ENCODE measurements at regions not wholly inside any gene's neighbourhood (a gene's known extent, or its start where the extent isn't known, plus 50 kb on each side); places are given as distances from the start of the nearest gene placed in this dataset.
"Not testable (repeated sequence)": the region's sequence is repeated elsewhere in the genome, so short reads cannot be mapped to it uniquely, and the experiment has no call there.

GRCh38 chr14:22305607-22306006, 283.4 kb downstream of the DAD1 start:
- Histone ChIP-seq H3K36me3 (replicated peaks) (no peaks in the 10 kb centered on the region), H3K9me3 (no peaks in the 10 kb centered on the region), H3K4me1 (no peaks in the 10 kb centered on the region), H3K27me3 (ENCODE audit: low read depth) (peaks cover 25% of the 10 kb centered on the region), H3K4me3 (no peak overlapping the region)
- no peak for DNase-seq (ENCODE audit: low spot score in 2 of 2)
- in situ Hi-C loops (cut with MboI; ENCODE audit: low sequenced_read_pairs): no loop called here

GRCh38 chr14:22304326-22304725, 284.7 kb downstream of the DAD1 start:
- in situ Hi-C loops (cut with MboI; ENCODE audit: low sequenced_read_pairs): no loop called here
- DNase-seq (ENCODE audit: low spot score in 2 of 2): no peak
- Histone ChIP-seq H3K9me3 (no peaks in the 10 kb centered on the region), H3K27me3 (ENCODE audit: low read depth) (peaks cover 25% of the 10 kb centered on the region), H3K4me1 (no peaks in the 10 kb centered on the region), H3K36me3 (replicated peaks) (no peaks in the 10 kb centered on the region), H3K4me3 (no peak overlapping the region)

GRCh38 chr14:22303589-22304195, 285.3 kb downstream of the DAD1 start:
- Histone ChIP-seq H3K27me3 (ENCODE audit: low read depth) (peaks cover 25% of the 10 kb centered on the region), H3K4me1 (no peaks in the 10 kb centered on the region), H3K36me3 (replicated peaks) (no peaks in the 10 kb centered on the region), H3K4me3 (no peak overlapping the region), H3K9me3 (no peaks in the 10 kb centered on the region)
- in situ Hi-C loops (cut with MboI; ENCODE audit: low sequenced_read_pairs): no loop called here
- peak in 1 of 2 experiments; percentile 14 for DNase-seq (ENCODE audit: low spot score in 2 of 2)

GRCh38 chr14:22300646-22301045, 288.4 kb downstream of the DAD1 start:
- H3K36me3 ChIP-seq (replicated peaks): no peaks in the 10 kb centered on the region
- H3K4me1 ChIP-seq: peaks cover 4% of the 10 kb centered on the region
- H3K27me3 ChIP-seq (ENCODE audit: low read depth): peaks cover 15% of the 10 kb centered on the region
- no peak overlapping the region for H3K4me3 ChIP-seq
- in situ Hi-C loops (cut with MboI; ENCODE audit: low sequenced_read_pairs): no loop called here
- no peak for DNase-seq (ENCODE audit: low spot score in 2 of 2)
- H3K9me3 ChIP-seq: no peaks in the 10 kb centered on the region

GRCh38 chr14:22297376-22297775, 291.6 kb downstream of the DAD1 start:
- in situ Hi-C loops (cut with MboI; ENCODE audit: low sequenced_read_pairs): no loop called here
- Histone ChIP-seq H3K4me3 (no peak overlapping the region), H3K9me3 (no peaks in the 10 kb centered on the region), H3K4me1 (peaks cover 4% of the 10 kb centered on the region), H3K27me3 (ENCODE audit: low read depth) (peaks cover 6% of the 10 kb centered on the region), H3K36me3 (replicated peaks) (no peaks in the 10 kb centered on the region)
- DNase-seq (ENCODE audit: low spot score in 2 of 2): no peak

GRCh38 chr14:22296722-22297121, 292.3 kb downstream of the DAD1 start:
- DNase-seq (ENCODE audit: low spot score in 2 of 2): peak in 1 of 2 experiments; percentile 14
- Histone ChIP-seq H3K4me3 (no peak overlapping the region), H3K27me3 (ENCODE audit: low read depth) (peaks cover 6% of the 10 kb centered on the region), H3K4me1 (peaks cover 4% of the 10 kb centered on the region), H3K36me3 (replicated peaks) (no peaks in the 10 kb centered on the region), H3K9me3 (no peaks in the 10 kb centered on the region)
- in situ Hi-C loops (cut with MboI; ENCODE audit: low sequenced_read_pairs): no loop called here

- no peaks in the 10 kb centered on the region for H3K9me3 ChIP-seq
- DNase-seq (ENCODE audit: low spot score in 2 of 2): no peak
- H3K4me1 ChIP-seq: peaks cover 4% of the 10 kb centered on the region
- H3K27me3 ChIP-seq (ENCODE audit: low read depth): peaks cover 5% of the 10 kb centered on the region
- no peaks in the 10 kb centered on the region for H3K36me3 ChIP-seq (replicated peaks)
- in situ Hi-C loops (cut with MboI; ENCODE audit: low sequenced_read_pairs): no loop called here
- H3K4me3 ChIP-seq: no peak overlapping the region
Observed at GRCh38 chr14:22296088-22296487, 292.9 kb downstream of the DAD1 start.

GRCh38 chr14:22291406-22291805, 297.6 kb downstream of the DAD1 start:
- Histone ChIP-seq H3K9me3 (no peaks in the 10 kb centered on the region), H3K36me3 (replicated peaks) (no peaks in the 10 kb centered on the region), H3K4me1 (peaks cover 3% of the 10 kb centered on the region; the same call in 1 of the 2 replicates), H3K4me3 (no peak overlapping the region), H3K27me3 (ENCODE audit: low read depth) (peaks cover 2% of the 10 kb centered on the region; the same call in 1 of the 2 replicates)
- DNase-seq (ENCODE audit: low spot score in 2 of 2): no peak
- in situ Hi-C loops (cut with MboI; ENCODE audit: low sequenced_read_pairs): no loop called here

- in situ Hi-C loops (cut with MboI; ENCODE audit: low sequenced_read_pairs): no loop called here
- H3K27me3 ChIP-seq (ENCODE audit: low read depth): peaks cover 2% of the 10 kb centered on the region; the same call in 1 of the 2 replicates
Observed at GRCh38 chr14:22289570-22289969, 299.5 kb downstream of the DAD1 start.

GRCh38 chr14:22285991-22286390, 303.0 kb downstream of the DAD1 start:
- H3K27me3 ChIP-seq (ENCODE audit: low read depth): no peaks in the 10 kb centered on the region; the same call in 1 of the 2 replicates
- H3K4me3 ChIP-seq: no peak overlapping the region
- no peaks in the 10 kb centered on the region for H3K4me1 ChIP-seq
- H3K9me3 ChIP-seq: no peaks in the 10 kb centered on the region
- in situ Hi-C loops (cut with MboI; ENCODE audit: low sequenced_read_pairs): no loop called here
- H3K36me3 ChIP-seq (replicated peaks): no peaks in the 10 kb centered on the region
- no peak for DNase-seq (ENCODE audit: low spot score in 2 of 2)

More at GRCh38 chr14:22289570-22289969, 299.5 kb downstream of the DAD1 start:
- Histone ChIP-seq H3K4me1 (no peaks in the 10 kb centered on the region), H3K4me3 (no peak overlapping the region), H3K36me3 (replicated peaks) (no peaks in the 10 kb centered on the region), H3K9me3 (no peaks in the 10 kb centered on the region)
- no peak for DNase-seq (ENCODE audit: low spot score in 2 of 2)

- no peak for DNase-seq (ENCODE audit: low spot score in 2 of 2)
- no peaks in the 10 kb centered on the region for H3K4me1 ChIP-seq
- in situ Hi-C loops (cut with MboI; ENCODE audit: low sequenced_read_pairs): no loop called here
- H3K4me3 ChIP-seq: no peak overlapping the region
- no peaks in the 10 kb centered on the region for H3K9me3 ChIP-seq
- H3K36me3 ChIP-seq (replicated peaks): no peaks in the 10 kb centered on the region
- H3K27me3 ChIP-seq (ENCODE audit: low read depth): peaks cover 6% of the 10 kb centered on the region; the same call in 1 of the 2 replicates
Observed at GRCh38 chr14:22282949-22283348, 306.1 kb downstream of the DAD1 start.

- no peak for DNase-seq (ENCODE audit: low spot score in 2 of 2)
- no peaks in the 10 kb centered on the region for H3K9me3 ChIP-seq
- peaks cover 6% of the 10 kb centered on the region; the same call in 1 of the 2 replicates for H3K27me3 ChIP-seq (ENCODE audit: low read depth)
- in situ Hi-C loops (cut with MboI; ENCODE audit: low sequenced_read_pairs): no loop called here
- no peaks in the 10 kb centered on the region for H3K36me3 ChIP-seq (replicated peaks)
- no peak overlapping the region for H3K4me3 ChIP-seq
- H3K4me1 ChIP-seq: no peaks in the 10 kb centered on the region
Observed at GRCh38 chr14:22282417-22282816, 306.6 kb downstream of the DAD1 start.

- in situ Hi-C loops (cut with MboI; ENCODE audit: low sequenced_read_pairs); H3K4me3 ChIP-seq; H3K9me3 ChIP-seq; DNase-seq (ENCODE audit: low spot score in 2 of 2); H3K4me1 ChIP-seq; H3K27me3 ChIP-seq (ENCODE audit: low read depth); H3K36me3 ChIP-seq (replicated peaks): not testable (repeated sequence)
Observed at GRCh38 chr14:22281447-22281874, 307.6 kb downstream of the DAD1 start.

GRCh38 chr14:22280497-22281316, 308.3 kb downstream of the DAD1 start:
- no peak overlapping the region for H3K4me3 ChIP-seq
- H3K4me1 ChIP-seq: no peaks in the 10 kb centered on the region
- peaks cover 6% of the 10 kb centered on the region; the same call in 1 of the 2 replicates for H3K27me3 ChIP-seq (ENCODE audit: low read depth)
- no peaks in the 10 kb centered on the region for H3K36me3 ChIP-seq (replicated peaks)
- H3K9me3 ChIP-seq: no peaks in the 10 kb centered on the region
- DNase-seq (ENCODE audit: low spot score in 2 of 2): no peak
- in situ Hi-C loops (cut with MboI; ENCODE audit: low sequenced_read_pairs): no loop called here
